ENCODE measurements at regions not wholly inside any gene's neighbourhood (a gene's known extent, or its start where the extent isn't known, plus 50 kb on each side); places are given as distances from the start of the nearest gene placed in this dataset.
A peak's percentile ranks its signal among the peaks of the same experiment; 100 is the strongest.

- no peak for DNase-seq (ENCODE audit: low spot score)
- TF ChIP-seq CTCF (IDR thresholded peaks at IDR 0.05; ENCODE audit: extremely low read depth, missing control alignments) = no peak
Observed at GRCh38 chr5:143569722-143570567, 166.5 kb upstream of the NR3C1 start.

GRCh38 chr5:143569213-143569701 is 165.8 kb upstream of the NR3C1 start:
- DNase-seq (ENCODE audit: low spot score) = no peak
- TF ChIP-seq CTCF (IDR thresholded peaks at IDR 0.05; ENCODE audit: extremely low read depth, missing control alignments) = no peak

- TF ChIP-seq CTCF (IDR thresholded peaks at IDR 0.05; ENCODE audit: extremely low read depth, missing control alignments) = no peak
- DNase-seq (ENCODE audit: low spot score) = no peak
Observed at GRCh38 chr5:143567583-143568504, 164.4 kb upstream of the NR3C1 start.

GRCh38 chr5:143566139-143566538 is 162.7 kb upstream of the NR3C1 start:
- no peak for TF ChIP-seq CTCF (IDR thresholded peaks at IDR 0.05; ENCODE audit: extremely low read depth, missing control alignments)
- no peak for DNase-seq (ENCODE audit: low spot score)

- TF ChIP-seq CTCF (IDR thresholded peaks at IDR 0.05; ENCODE audit: extremely low read depth, missing control alignments) = no peak
- peak; percentile 49 for DNase-seq (ENCODE audit: low spot score)
Observed at GRCh38 chr5:143564417-143564816, 160.9 kb upstream of the NR3C1 start.

- no peak for TF ChIP-seq CTCF (IDR thresholded peaks at IDR 0.05; ENCODE audit: extremely low read depth, missing control alignments)
- DNase-seq (ENCODE audit: low spot score) = no peak
Observed at GRCh38 chr5:143562935-143563334, 159.4 kb upstream of the NR3C1 start.

GRCh38 chr5:143561219-143561618 is 157.7 kb upstream of the NR3C1 start:
- no peak for DNase-seq (ENCODE audit: low spot score)
- TF ChIP-seq CTCF (IDR thresholded peaks at IDR 0.05; ENCODE audit: extremely low read depth, missing control alignments) = no peak

All from GM20000 (cell line).